ENCODE measurements at regions not wholly inside any gene's neighbourhood (a gene's known extent, or its start where the extent isn't known, plus 50 kb on each side); places are given as distances from the start of the nearest gene placed in this dataset.

DNA sequence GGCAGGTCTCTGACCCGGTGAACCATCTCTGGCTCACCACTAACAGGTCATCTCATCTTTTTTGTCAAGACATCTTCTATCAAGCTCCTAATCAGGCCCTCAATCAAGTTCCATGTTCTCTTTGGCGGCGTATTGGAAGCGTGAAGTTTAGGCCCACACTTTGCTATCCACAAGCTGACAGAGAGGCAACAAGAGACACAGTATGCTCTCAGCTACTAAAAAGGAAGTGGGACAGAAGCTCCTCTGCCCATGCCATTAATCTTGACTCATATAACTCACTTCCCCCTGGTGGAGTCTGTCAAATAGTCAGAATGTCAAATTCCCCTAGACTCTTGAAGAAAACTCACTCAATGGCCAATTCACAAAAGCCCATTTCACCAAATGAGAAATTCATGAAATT, 77.6 kb upstream of the TMC1 start:
- TF ChIP-seq, protein P1, sequence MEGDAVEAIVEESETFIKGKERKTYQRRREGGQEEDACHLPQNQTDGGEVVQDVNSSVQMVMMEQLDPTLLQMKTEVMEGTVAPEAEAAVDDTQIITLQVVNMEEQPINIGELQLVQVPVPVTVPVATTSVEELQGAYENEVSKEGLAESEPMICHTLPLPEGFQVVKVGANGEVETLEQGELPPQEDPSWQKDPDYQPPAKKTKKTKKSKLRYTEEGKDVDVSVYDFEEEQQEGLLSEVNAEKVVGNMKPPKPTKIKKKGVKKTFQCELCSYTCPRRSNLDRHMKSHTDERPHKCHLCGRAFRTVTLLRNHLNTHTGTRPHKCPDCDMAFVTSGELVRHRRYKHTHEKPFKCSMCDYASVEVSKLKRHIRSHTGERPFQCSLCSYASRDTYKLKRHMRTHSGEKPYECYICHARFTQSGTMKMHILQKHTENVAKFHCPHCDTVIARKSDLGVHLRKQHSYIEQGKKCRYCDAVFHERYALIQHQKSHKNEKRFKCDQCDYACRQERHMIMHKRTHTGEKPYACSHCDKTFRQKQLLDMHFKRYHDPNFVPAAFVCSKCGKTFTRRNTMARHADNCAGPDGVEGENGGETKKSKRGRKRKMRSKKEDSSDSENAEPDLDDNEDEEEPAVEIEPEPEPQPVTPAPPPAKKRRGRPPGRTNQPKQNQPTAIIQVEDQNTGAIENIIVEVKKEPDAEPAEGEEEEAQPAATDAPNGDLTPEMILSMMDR (IDR thresholded peaks at IDR 0.05) = no peak
- TF ChIP-seq POLR2A (IDR thresholded peaks at IDR 0.05) = no peak

All from transverse colon (tissue), 3 donors.